ENCODE measurements at regions not wholly inside any gene's neighbourhood (a gene's known extent, or its start where the extent isn't known, plus 50 kb on each side); places are given as distances from the start of the nearest gene placed in this dataset.

DNA sequence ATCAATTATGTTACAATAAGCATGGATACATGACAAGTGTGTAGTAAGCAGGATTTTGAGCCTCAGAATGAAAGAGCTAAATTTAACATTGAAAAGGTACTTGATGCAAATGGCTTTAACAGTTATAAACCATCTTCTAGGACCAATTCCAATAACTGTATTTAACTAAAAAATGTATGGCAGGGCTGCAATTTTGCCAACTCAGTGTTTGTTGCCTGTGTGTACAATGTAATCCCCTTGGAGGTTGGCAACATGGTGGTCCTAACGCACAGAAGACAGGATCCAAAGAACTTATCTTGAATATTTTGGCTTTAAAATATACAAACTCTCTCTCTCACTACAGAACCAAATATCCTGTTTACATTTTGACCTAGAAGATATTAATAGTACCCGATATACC is 2314.1 kb downstream of the LRRC4C start:
- DNase-seq (ENCODE audit: low read depth in 1 of 2, low spot score in 1 of 2) = no peak

DNA sequence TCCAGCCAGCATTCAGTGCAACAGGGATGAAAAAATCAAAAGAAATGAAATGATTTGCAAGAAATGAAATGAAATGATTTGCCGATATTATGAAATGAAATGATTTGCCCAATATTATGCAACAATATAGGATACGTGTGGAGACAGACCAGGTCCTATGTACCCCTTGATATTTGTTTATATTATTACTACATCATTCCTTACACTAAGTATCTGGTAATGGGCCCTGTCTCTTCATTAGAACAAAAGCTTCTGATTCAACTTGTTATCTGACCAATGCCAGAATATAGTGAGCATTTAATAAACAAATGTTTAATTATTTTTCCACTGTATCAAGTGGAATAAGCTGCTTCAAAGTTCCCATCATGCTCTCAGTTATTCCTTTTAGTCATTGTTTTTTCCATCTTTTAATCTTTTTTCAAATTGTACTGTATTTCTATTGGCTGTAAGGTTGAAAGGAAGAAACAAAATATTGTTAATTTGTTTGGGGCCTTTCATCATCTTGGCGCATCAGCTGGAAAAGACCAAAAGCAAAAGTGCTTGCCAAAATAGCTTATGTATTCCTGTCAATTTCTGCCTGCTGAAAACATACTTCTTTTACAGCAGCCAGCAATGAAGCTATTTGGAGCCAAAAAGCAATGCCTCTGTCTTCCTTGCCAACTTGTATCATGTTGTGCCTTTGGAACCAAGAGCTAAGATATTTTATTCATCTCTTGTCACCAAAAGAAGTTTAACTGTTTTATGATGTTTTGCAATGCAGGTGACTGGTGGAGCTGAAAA is 2314.9 kb downstream of the LRRC4C start:
- no peak for DNase-seq (ENCODE audit: low read depth in 1 of 2, low spot score in 1 of 2)

DNA sequence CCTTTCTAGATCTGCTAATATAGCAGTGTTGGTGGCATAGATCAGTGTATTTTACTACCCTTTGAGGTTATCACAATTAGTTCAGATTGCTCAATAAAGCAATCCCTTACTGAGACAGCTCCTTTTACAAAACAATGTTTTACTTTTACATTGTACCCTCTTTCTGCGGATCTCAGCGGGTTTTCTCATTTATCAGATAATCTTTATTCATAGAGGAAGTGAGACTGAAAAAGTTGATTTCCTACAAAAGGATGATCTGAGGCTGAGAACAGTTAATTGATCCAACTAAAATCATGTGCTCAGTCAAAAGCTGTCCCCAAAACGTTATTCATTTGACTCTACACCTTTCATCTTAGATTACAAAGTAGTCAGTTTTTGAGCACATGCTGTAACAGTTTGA is 2319.9 kb downstream of the LRRC4C start:
- DNase-seq (ENCODE audit: low read depth in 1 of 2, low spot score in 1 of 2) = no peak

DNA sequence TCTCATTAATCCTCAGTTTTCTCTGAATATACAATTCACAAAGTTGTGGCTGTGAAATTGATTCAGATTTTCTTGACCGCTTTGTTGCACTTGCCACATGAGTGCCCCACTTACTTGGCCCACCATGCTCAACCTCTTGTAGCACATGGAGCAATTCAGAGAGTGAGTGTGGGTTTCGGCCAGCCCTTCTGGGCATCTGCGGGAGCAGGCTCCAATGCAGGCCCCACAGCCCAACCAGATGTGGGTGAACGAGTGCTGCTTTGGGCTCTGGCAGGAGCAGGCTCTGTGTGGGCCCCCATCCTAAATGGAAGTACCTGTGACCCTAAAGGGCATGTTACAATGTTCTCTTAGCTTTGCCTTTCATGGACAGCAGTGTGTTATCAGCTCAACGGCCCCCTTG is 2338.6 kb downstream of the LRRC4C start:
- no peak for DNase-seq (ENCODE audit: low read depth in 1 of 2, low spot score in 1 of 2)

DNA sequence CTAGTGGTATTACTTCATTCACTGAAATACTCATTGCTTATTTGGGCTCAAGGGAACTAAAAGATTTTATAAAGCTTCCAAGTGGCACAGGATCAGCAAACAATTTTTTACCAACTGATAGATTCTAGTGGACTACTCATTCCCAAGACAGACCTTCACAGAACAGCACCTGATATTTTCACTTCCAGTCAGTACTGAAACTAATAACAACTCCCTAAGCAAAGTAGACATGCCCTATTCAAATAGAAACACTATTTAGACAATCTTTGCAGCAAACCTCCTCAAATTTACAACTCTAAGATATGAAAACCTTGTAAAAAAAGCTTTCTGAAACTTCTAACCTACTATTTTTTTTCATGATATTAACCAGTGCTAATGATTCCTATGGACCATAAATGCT is 2345.8 kb downstream of the LRRC4C start:
- DNase-seq (ENCODE audit: low read depth in 1 of 2, low spot score in 1 of 2) = no peak

DNA sequence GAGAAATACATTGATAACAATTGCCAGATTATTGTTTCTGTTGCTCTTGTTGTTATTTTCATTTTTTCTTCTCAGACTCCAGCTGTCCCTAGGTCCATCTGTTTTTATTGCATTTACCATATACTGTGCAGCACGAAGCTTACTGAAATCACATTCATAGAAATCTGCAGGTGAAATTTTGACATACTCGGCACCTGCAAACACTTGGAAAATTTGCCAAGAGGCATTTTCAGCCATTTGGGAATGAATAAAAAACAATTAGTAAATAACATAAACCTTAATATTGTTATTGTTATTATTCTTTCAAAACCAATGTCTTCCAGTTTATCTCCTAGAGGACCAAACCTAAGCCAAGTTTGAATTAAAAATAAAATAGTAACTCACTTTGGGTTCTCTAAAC is 2357.2 kb downstream of the LRRC4C start:
- DNase-seq (ENCODE audit: low read depth in 1 of 2, low spot score in 1 of 2) = no peak

DNA sequence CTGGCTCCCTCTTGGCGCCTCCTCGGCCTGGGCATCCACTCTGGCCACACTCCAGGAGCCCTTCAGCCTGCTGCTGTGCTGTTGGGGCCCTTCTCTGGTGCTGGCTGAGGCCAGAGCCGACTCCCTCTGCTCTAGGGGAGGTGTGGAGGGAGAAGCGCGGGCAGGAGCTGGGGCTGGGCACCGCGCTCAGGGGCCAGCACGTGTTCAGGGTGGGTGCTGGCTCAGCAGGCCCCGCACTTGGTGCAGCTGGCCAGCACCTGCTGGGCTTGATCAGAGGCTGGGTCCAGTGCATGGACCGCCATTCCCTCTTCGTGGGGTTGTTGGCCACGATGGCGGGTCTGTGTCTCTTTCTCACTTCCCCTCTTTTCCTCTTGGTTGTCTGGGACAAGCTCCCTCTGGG is 2381.0 kb downstream of the LRRC4C start:
- no peak for DNase-seq (ENCODE audit: low read depth in 1 of 2, low spot score in 1 of 2)

DNA sequence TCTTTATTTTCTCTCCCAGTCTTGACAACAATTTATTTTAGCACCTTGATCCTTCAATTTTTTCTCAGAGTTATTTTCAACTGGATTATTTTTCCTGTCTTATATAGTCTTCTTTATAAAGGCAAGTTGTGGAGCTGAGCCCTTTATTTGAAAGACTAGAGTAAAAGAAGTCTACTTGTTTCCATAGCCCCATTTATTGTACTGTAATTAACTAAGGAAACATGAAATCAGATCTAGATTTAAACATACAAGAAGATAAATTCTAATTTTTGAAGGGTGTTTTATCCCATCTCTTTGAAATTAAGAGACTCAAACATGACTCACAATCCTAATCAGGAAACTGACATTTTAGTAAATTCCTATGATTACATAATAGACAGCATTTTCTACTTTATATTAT is 2421.8 kb downstream of the LRRC4C start:
- DNase-seq (ENCODE audit: low read depth in 1 of 2, low spot score in 1 of 2) = no peak

DNA sequence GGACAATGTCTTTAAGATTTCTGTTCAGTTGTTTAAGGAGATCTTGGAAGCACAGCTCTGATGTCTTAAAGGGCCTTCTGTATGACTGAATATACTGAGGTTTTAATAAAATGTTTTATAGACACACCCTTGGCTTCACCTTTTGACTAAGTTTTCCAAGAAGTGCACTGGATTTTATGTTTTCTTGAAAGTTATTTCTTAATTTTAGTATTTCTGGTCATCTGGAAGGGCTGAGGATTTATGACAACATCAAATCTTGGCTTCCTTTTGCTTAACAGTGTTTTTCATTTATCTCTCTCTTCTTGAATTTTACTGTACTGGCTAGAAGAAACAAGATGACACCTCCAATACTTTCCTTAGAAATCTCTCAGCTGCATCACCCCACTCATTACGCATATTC is 2423.4 kb downstream of the LRRC4C start:
- no peak for DNase-seq (ENCODE audit: low read depth in 1 of 2, low spot score in 1 of 2)

DNA sequence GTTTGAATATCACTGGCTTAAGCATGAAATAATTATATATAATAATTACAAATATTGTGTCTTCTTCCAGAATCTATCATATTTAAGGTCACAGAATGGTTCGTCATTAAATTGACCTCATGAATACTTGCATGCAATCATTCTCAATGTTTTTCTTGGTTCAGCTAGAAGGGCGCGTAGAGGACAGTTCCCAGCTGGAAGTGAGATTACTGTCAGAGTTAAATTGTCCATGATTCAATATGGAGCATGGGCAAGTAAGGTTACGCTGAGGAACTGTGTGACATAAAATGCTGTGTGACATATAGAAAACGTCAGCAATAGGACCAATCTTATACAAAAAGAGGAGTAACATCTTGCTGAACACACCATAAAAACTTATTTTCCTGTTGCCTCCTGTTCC is 2423.5 kb upstream of the RAG2 start:
- no peak for DNase-seq (ENCODE audit: low read depth in 1 of 2, low spot score in 1 of 2)

DNA sequence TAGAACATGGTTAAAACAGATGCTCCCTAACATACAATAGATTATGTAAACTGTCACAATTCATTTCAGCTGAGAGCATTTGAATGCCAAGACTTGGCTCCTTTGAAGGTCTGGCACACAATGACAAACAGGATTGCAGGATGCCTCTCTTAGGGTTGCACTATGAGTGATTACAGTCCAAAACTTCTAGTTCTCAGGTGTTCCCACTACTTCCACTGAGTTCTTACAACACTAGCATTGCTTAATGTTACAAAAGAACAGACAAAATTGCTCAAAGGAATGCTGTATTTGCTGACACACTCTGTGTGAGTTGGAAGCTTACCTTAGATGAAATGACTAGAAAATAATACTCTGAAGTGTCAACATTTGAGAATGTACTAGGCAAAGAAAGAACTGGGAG is 2413.8 kb upstream of the RAG2 start:
- no peak for DNase-seq (ENCODE audit: low read depth in 1 of 2, low spot score in 1 of 2)

DNA sequence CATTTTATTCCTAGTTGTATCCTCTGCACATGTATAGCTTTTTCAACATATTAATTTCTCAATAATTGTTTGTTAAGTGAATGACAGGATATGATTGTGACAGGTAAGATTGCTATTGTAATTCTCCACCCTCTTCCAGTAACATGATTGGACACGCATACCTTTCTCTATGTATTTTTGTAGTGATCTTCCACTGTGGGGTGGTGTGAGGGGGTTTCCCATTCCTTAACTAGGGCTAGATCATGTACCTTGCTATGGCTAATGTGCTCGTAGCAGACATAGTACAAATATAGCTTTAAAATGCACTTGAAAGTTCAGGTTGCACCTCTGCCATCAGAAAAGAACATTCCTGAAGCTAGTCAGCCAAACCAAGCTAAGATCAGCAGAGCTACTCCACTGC is 2392.8 kb upstream of the RAG2 start:
- no peak for DNase-seq (ENCODE audit: low read depth in 1 of 2, low spot score in 1 of 2)

DNA sequence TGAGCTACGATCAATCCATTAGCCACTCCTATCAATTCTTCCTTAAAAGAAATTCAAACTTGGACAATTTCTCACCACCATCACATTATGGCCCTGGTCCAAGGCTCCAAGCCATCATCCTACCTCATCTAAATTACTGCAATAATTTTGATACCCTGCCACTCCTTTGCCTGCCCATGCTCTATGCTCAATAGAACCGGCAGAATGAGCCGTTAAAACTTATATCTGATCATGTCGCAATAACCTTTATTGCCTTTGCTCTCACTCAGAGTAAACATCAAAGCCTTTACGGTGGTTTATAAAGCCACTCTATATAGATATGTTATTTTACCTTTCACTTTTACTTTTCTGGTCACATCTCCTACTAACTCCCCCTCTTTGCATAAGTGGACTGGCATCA is 2392.1 kb upstream of the RAG2 start:
- no peak for DNase-seq (ENCODE audit: low read depth in 1 of 2, low spot score in 1 of 2)

DNA sequence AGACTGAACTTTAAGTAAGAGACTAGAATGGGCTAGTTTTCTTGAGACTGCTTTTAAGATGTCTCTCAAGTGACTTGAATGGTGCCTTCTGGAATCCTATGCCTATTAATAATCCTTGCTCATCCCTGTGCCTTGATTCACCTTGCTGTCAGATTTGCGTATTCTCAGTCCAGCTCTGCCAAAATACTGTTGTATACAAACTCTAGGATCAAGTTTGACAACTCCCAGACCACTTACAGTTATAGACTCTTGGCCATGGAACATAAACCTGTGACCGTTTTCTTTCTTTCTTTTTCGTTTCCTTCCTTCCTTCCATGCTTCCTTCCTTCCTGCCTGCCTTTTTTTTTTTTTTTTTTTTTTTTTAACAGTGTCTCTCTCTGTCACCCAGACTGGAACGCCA is 2390.9 kb upstream of the RAG2 start:
- DNase-seq (ENCODE audit: low read depth in 1 of 2, low spot score in 1 of 2) = no peak

DNA sequence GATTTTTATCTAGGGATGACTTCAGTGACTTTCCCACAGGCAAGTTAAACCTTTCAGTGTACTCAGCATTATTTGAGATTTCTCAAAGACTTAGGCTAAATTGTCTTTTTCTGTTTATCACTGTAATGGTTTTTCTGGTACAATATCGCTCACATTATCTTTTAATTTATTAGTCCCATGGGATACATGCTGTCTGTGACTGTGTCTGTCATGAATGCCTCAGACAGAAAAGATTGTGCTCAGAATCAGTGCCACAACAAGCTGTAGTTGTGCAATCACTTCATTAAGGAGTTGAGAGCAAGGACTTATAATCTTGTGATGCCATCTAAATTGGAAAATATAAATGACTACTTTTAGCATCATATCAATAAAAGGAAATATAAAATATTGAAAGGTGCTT is 2374.2 kb upstream of the RAG2 start:
- DNase-seq (ENCODE audit: low read depth in 1 of 2, low spot score in 1 of 2) = no peak

DNA sequence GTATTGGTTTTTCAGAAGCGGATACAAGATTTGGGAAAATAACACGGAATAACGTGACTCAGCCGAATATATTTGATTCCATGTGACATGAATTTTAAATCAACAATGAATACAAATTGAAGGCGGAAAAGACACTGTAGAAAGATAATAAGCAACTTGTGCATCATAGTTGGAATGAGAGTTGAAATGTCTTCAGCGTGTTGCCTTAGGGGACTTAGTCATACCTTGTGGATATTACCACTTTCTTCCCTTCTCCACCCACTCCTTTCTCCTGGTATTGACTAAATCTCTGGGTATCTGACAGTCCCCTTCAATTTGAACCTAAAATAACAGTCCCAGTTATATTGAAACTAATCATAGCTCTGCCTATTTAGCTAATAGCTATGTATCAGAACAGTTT is 2373.1 kb upstream of the RAG2 start:
- no peak for DNase-seq (ENCODE audit: low read depth in 1 of 2, low spot score in 1 of 2)

DNA sequence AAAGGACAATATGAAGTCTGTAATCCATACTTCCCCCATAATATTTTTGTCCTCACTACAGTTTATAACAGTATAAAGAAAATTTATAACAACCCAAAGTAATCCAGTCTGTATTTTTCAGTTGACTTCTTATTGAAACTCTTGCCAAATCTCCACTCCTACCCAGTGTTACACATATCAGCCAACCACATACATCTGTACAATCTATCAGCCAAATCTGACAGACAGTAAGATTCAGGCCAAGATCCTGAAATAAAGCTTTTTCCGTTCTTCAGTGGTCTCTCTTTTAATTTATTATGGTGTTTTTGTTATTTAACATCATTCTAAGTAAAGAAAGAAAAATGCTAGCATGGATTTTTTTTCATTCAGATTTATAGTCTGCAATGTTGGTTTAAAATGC is 2370.9 kb upstream of the RAG2 start:
- no peak for DNase-seq (ENCODE audit: low read depth in 1 of 2, low spot score in 1 of 2)

DNA sequence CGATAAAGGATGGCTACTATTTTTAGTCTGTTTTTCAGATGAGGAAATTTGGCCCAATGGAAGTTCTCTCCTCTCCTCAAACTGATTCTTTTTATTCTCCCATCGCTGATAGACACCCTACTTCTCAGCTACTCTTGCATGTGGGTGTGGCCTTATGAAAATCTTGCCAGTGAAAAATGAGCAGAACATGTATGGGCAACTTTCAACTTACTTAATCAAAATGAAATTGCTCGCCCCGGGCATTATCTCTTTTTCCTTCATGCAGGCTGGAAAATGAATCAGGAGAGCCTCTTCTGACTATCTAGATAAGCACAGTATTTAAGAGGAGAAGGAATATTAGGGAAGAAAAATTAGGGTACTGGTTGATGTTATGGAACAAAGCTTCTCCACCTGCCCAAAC is 2354.7 kb upstream of the RAG2 start:
- no peak for DNase-seq (ENCODE audit: low read depth in 1 of 2, low spot score in 1 of 2)

DNA sequence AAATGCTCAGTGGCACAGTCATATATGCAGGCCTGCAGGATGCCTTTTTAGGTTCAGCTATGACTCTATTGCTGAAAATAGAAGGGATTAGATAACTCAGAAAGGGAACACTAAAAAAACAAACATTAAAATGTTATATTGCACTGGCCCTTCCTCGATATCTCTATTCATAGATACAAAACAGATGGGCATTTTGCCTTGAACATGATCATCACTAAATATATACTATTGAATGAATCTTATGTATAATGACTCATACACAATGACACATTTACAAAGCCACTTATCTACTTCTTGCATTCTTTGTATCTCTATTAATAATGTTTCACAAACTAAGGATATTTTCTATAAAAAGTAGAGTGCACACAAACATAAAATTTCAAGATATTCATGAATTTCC is 2352.8 kb upstream of the RAG2 start:
- no peak for DNase-seq (ENCODE audit: low read depth in 1 of 2, low spot score in 1 of 2)

DNA sequence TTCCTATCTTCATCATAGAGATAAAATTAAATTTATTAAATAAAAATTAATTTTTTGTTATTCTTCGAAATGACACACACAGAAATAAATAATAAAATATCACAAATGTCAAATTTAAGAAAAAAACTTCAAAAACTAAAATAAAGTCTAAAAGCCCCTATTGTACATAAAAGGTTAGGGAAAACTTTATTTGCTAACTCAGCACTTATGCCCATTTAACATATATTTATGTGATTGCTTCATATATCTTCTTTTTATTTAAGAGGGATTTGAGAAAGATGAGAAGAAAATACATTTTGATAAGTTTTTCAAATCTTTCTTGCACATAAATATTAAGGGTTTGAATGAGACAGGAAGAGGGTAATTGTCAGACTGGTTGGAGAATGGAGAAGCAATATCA is 2350.4 kb upstream of the RAG2 start:
- DNase-seq (ENCODE audit: low read depth in 1 of 2, low spot score in 1 of 2) = no peak

DNA sequence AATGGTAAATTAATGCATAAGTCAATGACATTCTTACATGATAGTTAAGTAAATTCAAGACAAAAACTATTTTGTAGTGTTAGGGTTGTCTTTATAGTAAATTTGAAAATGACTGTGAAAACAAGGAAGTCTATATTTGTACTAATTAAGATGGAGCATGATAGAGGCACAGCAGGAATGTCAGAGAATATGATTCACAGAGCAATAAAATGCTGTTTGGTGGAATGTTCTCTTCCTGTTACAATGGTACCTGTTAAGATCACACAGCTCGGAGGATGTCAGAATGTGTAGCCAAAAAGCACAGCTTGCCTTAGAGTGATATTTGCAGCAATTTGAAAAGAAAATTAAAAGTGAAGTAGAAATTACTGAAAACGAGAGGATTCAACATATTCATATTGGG is 2339.7 kb upstream of the RAG2 start:
- no peak for DNase-seq (ENCODE audit: low read depth in 1 of 2, low spot score in 1 of 2)

DNA sequence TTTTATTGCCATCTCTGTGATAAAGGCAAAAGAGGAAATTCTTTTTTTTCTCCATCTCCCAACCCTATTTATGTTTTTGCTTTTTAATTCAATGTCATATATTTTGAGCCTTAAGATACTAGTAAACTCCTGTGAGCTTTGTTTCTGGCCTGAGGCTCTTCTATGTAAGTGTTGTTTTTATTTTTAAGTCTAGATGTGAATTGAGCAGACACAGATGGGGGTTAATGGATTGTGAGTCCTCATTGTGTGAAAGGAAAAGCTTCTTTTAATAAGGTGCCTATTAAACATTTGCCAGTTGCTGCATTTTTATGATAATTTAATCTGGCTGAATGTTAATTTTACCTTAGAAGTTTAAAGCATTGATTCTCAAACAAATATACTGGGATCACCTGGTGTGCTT is 2337.9 kb upstream of the RAG2 start:
- DNase-seq (ENCODE audit: low read depth in 1 of 2, low spot score in 1 of 2) = no peak

DNA sequence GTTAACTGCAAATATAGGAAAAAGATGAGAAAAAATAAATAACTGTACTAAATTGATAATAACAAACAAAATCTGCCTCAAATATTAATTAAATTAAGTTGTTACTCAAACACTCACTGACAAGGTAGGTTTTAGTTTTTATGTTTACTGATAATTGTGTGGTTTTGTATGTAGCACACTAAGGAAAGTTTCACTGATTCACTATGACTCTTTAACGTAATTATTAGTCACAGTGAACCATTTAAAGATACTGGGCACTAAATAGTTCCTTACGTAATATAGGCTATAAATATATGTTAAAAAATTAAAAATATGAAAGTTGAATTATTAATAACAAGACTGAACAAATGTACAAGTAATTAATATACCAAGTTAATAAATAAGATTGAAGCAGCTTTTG is 2330.0 kb upstream of the RAG2 start:
- no peak for DNase-seq (ENCODE audit: low read depth in 1 of 2, low spot score in 1 of 2)

DNA sequence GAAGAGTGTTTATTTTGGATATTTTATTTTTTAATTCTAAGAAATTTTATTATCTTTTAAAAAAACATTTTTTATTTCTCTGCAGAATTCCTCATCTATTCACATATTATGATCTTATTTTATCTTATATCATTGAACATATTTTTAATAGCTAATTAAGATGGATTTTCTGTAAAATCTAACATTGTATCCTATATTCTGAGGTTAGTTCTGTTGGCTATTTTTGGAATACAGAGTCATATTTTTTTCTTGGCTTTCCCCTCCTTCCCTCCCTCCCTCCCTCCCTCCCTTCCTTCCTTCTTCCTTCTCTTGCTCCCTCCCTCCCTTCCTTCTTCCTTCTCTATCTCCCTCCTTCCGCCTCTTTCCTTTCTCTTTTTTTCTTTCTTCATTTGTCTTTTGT is 2326.6 kb upstream of the RAG2 start:
- DNase-seq (ENCODE audit: low read depth in 1 of 2, low spot score in 1 of 2) = no peak

All from stimulated activated CD4-positive, alpha-beta T cell treated with anti-CD3 and anti-CD28 coated beads, Interleukin-15, amount 100 ng/mL, for 1 hour (primary cell).